ENCODE measurements at regions not wholly inside any gene's neighbourhood (a gene's known extent, or its start where the extent isn't known, plus 50 kb on each side); places are given as distances from the start of the nearest gene placed in this dataset.

DNA sequence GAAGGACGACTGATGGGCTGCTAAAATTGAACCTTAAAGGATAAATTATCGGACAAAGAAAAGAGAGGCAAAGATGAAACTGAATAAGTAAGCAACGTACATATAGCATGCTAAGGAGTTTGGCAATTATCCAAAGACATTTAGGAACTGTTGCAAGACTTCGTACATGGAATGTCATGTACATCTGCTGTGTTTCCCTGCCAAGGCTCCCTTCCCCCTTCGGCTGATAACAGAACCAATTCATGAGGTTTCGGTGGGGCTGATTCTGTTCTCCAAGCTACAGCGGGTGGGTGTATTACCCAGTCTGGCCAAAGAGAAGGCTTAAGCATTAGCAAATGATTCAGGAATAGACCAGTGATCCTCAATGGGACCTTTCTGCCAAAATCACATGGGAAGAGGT is 190.9 kb upstream of the FREM1 start:
- H3K9me3 Mint-ChIP-seq, result no peaks in the 10 kb centered on the region
- Histone ChIP-seq H3K36me3 (ENCODE audit: insufficient read depth) (no peaks in the 10 kb centered on the region), H3K27ac (ENCODE audit: low read depth) (no peak overlapping the region), H3K9me2 (ENCODE audit: insufficient read depth) (no peaks in the 10 kb centered on the region), H3K79me2 (replicated peaks; ENCODE audit: insufficient read depth) (no peaks in the 10 kb centered on the region), H4K20me1 (replicated peaks; ENCODE audit: insufficient read depth) (no peaks in the 10 kb centered on the region), H3K4me2 (no peak overlapping the region), H3K4me3 (no peak overlapping the region), H3K27me3 (ENCODE audit: insufficient read depth) (no peaks in the 10 kb centered on the region), H3F3A (replicated peaks; ENCODE audit: low read depth) (no peaks in the 10 kb centered on the region), H2AFZ (peak overlapping the region; percentile 64), H3K4me1 (ENCODE audit: insufficient read depth) (no peaks in the 10 kb centered on the region)
- no peak overlapping the region for H3K4me3 Mint-ChIP-seq
- peaks cover 2% of the 10 kb centered on the region; the same call in 1 of the 3 replicates for H3K4me1 Mint-ChIP-seq
- H3K36me3 Mint-ChIP-seq (ENCODE audit: low read depth), result no peaks in the 10 kb centered on the region
- no peak overlapping the region for H3K27ac Mint-ChIP-seq
- no peaks in the 10 kb centered on the region for H3K27me3 Mint-ChIP-seq (ENCODE audit: insufficient read depth, low read depth, poor library complexity)
- DNase-seq (ENCODE audit: low spot score), result no peak
- ATAC-seq, result no peak
- TF ChIP-seq NANOG (IDR thresholded peaks at IDR 0.05; ENCODE audit: borderline replicate concordance) (no peak), EZH2 (IDR thresholded peaks at IDR 0.05; ENCODE audit: low read depth, unreplicated experiment) (no peak), JUNB (IDR thresholded peaks at IDR 0.05; ENCODE audit: unreplicated experiment) (no peak), ZNF114 (CRISPR knock-in tag; IDR thresholded peaks at IDR 0.05) (no peak), ZNF331 (CRISPR knock-in tag; IDR thresholded peaks at IDR 0.05; ENCODE audit: low read depth) (no peak), STAT1 (IDR thresholded peaks at IDR 0.05; ENCODE audit: unreplicated experiment) (no peak), EZH2phosphoT487 (IDR thresholded peaks at IDR 0.05; ENCODE audit: unreplicated experiment) (no peak), CREB1 (CRISPR knock-in tag; IDR thresholded peaks at IDR 0.05; ENCODE audit: low read depth) (no peak)
- TF ChIP-seq, protein P1, sequence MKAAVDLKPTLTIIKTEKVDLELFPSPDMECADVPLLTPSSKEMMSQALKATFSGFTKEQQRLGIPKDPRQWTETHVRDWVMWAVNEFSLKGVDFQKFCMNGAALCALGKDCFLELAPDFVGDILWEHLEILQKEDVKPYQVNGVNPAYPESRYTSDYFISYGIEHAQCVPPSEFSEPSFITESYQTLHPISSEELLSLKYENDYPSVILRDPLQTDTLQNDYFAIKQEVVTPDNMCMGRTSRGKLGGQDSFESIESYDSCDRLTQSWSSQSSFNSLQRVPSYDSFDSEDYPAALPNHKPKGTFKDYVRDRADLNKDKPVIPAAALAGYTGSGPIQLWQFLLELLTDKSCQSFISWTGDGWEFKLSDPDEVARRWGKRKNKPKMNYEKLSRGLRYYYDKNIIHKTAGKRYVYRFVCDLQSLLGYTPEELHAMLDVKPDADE (IDR thresholded peaks at IDR 0.05), result no peak

DNA sequence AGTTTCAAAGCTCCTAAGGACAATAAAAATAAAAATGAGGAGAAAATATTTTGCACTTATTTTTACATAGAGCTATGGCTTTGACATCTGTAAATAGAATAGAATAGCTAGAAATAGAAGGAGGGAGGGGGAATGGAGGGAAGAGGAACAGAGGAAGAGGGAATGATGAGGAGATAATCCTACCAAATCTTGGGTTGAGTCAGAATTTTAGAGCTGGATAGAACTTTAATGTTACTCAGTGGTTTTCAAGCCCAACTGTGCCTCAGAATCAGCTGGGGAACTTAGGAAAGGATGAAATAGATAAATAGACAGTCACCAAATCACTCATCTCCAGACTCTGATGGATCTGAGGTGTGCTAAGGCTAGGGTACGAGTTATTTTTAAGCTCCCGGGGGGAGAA is 190.3 kb upstream of the FREM1 start:
- Histone ChIP-seq H3K4me1 (ENCODE audit: insufficient read depth) (no peaks in the 10 kb centered on the region), H3K9me2 (ENCODE audit: insufficient read depth) (no peaks in the 10 kb centered on the region), H3K4me3 (no peak overlapping the region), H3F3A (replicated peaks; ENCODE audit: low read depth) (no peaks in the 10 kb centered on the region), H3K4me2 (no peak overlapping the region), H3K27me3 (ENCODE audit: insufficient read depth) (no peaks in the 10 kb centered on the region), H4K20me1 (replicated peaks; ENCODE audit: insufficient read depth) (no peaks in the 10 kb centered on the region), H2AFZ (no peak overlapping the region), H3K36me3 (ENCODE audit: insufficient read depth) (no peaks in the 10 kb centered on the region), H3K27ac (ENCODE audit: low read depth) (no peak overlapping the region), H3K79me2 (replicated peaks; ENCODE audit: insufficient read depth) (no peaks in the 10 kb centered on the region)
- no peak for TF ChIP-seq POLR2AphosphoS5 (IDR thresholded peaks at IDR 0.05; ENCODE audit: low read depth)
- TF ChIP-seq, protein P1 (IDR thresholded peaks at IDR 0.05), result no peak
- no peak for TF ChIP-seq EZH2 (IDR thresholded peaks at IDR 0.05; ENCODE audit: low read depth, unreplicated experiment)
- TF ChIP-seq, protein P2, sequence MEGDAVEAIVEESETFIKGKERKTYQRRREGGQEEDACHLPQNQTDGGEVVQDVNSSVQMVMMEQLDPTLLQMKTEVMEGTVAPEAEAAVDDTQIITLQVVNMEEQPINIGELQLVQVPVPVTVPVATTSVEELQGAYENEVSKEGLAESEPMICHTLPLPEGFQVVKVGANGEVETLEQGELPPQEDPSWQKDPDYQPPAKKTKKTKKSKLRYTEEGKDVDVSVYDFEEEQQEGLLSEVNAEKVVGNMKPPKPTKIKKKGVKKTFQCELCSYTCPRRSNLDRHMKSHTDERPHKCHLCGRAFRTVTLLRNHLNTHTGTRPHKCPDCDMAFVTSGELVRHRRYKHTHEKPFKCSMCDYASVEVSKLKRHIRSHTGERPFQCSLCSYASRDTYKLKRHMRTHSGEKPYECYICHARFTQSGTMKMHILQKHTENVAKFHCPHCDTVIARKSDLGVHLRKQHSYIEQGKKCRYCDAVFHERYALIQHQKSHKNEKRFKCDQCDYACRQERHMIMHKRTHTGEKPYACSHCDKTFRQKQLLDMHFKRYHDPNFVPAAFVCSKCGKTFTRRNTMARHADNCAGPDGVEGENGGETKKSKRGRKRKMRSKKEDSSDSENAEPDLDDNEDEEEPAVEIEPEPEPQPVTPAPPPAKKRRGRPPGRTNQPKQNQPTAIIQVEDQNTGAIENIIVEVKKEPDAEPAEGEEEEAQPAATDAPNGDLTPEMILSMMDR (conservative IDR thresholded peaks at IDR 0.05; ENCODE audit: low read depth in 2 of 2), result no peak
- TF ChIP-seq JUNB (IDR thresholded peaks at IDR 0.05; ENCODE audit: unreplicated experiment), result no peak
- TF ChIP-seq, protein P3, sequence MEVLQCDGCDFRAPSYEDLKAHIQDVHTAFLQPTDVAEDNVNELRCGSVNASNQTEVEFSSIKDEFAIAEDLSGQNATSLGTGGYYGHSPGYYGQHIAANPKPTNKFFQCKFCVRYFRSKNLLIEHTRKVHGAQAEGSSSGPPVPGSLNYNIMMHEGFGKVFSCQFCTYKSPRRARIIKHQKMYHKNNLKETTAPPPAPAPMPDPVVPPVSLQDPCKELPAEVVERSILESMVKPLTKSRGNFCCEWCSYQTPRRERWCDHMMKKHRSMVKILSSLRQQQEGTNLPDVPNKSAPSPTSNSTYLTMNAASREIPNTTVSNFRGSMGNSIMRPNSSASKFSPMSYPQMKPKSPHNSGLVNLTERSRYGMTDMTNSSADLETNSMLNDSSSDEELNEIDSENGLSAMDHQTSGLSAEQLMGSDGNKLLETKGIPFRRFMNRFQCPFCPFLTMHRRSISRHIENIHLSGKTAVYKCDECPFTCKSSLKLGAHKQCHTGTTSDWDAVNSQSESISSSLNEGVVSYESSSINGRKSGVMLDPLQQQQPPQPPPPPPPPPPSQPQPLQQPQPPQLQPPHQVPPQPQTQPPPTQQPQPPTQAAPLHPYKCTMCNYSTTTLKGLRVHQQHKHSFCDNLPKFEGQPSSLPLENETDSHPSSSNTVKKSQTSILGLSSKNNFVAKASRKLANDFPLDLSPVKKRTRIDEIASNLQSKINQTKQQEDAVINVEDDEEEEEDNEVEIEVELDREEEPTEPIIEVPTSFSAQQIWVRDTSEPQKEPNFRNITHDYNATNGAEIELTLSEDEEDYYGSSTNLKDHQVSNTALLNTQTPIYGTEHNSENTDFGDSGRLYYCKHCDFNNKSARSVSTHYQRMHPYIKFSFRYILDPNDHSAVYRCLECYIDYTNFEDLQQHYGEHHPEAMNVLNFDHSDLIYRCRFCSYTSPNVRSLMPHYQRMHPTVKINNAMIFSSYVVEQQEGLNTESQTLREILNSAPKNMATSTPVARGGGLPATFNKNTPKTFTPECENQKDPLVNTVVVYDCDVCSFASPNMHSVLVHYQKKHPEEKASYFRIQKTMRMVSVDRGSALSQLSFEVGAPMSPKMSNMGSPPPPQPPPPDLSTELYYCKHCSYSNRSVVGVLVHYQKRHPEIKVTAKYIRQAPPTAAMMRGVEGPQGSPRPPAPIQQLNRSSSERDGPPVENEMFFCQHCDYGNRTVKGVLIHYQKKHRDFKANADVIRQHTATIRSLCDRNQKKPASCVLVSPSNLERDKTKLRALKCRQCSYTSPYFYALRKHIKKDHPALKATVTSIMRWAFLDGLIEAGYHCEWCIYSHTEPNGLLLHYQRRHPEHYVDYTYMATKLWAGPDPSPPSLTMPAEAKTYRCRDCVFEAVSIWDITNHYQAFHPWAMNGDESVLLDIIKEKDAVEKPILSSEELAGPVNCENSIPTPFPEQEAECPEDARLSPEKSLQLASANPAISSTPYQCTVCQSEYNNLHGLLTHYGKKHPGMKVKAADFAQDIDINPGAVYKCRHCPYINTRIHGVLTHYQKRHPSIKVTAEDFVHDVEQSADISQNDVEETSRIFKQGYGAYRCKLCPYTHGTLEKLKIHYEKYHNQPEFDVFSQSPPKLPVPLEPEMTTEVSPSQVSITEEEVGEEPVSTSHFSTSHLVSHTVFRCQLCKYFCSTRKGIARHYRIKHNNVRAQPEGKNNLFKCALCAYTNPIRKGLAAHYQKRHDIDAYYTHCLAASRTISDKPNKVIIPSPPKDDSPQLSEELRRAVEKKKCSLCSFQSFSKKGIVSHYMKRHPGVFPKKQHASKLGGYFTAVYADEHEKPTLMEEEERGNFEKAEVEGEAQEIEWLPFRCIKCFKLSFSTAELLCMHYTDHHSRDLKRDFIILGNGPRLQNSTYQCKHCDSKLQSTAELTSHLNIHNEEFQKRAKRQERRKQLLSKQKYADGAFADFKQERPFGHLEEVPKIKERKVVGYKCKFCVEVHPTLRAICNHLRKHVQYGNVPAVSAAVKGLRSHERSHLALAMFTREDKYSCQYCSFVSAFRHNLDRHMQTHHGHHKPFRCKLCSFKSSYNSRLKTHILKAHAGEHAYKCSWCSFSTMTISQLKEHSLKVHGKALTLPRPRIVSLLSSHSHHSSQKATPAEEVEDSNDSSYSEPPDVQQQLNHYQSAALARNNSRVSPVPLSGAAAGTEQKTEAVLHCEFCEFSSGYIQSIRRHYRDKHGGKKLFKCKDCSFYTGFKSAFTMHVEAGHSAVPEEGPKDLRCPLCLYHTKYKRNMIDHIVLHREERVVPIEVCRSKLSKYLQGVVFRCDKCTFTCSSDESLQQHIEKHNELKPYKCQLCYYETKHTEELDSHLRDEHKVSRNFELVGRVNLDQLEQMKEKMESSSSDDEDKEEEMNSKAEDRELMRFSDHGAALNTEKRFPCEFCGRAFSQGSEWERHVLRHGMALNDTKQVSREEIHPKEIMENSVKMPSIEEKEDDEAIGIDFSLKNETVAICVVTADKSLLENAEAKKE (CRISPR knock-in tag; IDR thresholded peaks at IDR 0.05), result no peak
- TF ChIP-seq ZNF114 (CRISPR knock-in tag; IDR thresholded peaks at IDR 0.05), result no peak
- no peak for TF ChIP-seq NANOG (IDR thresholded peaks at IDR 0.05; ENCODE audit: borderline replicate concordance)
- no peak for TF ChIP-seq STAT1 (IDR thresholded peaks at IDR 0.05; ENCODE audit: unreplicated experiment)
- DNase-seq (ENCODE audit: low spot score) (no peak), ATAC-seq (no peak)
- H3K36me3 Mint-ChIP-seq (ENCODE audit: low read depth), result no peaks in the 10 kb centered on the region
- peaks cover 2% of the 10 kb centered on the region; the same call in 1 of the 3 replicates for H3K4me1 Mint-ChIP-seq
- H3K27ac Mint-ChIP-seq, result no peak overlapping the region
- H3K27me3 Mint-ChIP-seq (ENCODE audit: insufficient read depth, low read depth, poor library complexity), result no peaks in the 10 kb centered on the region
- H3K9me3 Mint-ChIP-seq, result no peaks in the 10 kb centered on the region
- no peak overlapping the region for H3K4me3 Mint-ChIP-seq

Measured in GM23338 (cell line).